ENCODE measurements at regions not wholly inside any gene's neighbourhood (a gene's known extent, or its start where the extent isn't known, plus 50 kb on each side); places are given as distances from the start of the nearest gene placed in this dataset.

DNA sequence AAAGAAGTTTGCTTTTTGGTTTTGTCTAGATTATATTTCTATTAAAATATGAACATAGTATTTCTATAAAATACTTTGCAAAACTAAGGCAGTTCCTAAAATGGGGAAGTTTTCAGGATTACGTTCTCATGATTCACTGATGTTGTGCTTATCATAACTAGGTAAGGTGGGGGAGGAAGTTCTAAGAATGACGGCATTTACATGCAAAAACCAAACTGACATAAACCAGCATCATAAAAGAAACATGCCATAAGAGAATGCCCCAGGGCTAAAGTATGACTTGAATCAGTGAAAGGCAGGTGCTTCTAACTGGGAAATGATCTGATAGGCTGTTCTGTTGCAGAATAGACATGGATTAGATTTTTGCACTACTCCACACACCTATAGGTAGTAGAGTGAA lies 204.7 kb upstream of the JADE1 start:
- Histone ChIP-seq H3K4me1 (peaks cover 9% of the 10 kb centered on the region), H3K4me3 (ENCODE audit: low read depth, low read length) (no peak overlapping the region), H3K36me3 (ENCODE audit: control insufficient read depth, insufficient read depth, low read length) (no peaks in the 10 kb centered on the region), H3K27me3 (replicated peaks; ENCODE audit: control insufficient read depth, insufficient read depth, low read length) (no peaks in the 10 kb centered on the region), H3K9me3 (no peaks in the 10 kb centered on the region)
- Mint-ChIP-seq H3K4me3 (ENCODE audit: unreplicated experiment) (no peak overlapping the region), H3K27me3 (ENCODE audit: insufficient read depth, unreplicated experiment) (no peaks in the 10 kb centered on the region), H3K27ac (ENCODE audit: unreplicated experiment) (no peak overlapping the region), H3K4me1 (ENCODE audit: low read depth, unreplicated experiment) (peaks cover 22% of the 10 kb centered on the region), H3K36me3 (ENCODE audit: insufficient read depth, unreplicated experiment) (no peaks in the 10 kb centered on the region), H3K9me3 (ENCODE audit: unreplicated experiment) (peaks cover 12% of the 10 kb centered on the region)
- no peak for DNase-seq
- intact Hi-C loops (cut with micrococcal nuclease; ENCODE audit: unreplicated experiment), result no loop called here
- TF ChIP-seq, protein P1, sequence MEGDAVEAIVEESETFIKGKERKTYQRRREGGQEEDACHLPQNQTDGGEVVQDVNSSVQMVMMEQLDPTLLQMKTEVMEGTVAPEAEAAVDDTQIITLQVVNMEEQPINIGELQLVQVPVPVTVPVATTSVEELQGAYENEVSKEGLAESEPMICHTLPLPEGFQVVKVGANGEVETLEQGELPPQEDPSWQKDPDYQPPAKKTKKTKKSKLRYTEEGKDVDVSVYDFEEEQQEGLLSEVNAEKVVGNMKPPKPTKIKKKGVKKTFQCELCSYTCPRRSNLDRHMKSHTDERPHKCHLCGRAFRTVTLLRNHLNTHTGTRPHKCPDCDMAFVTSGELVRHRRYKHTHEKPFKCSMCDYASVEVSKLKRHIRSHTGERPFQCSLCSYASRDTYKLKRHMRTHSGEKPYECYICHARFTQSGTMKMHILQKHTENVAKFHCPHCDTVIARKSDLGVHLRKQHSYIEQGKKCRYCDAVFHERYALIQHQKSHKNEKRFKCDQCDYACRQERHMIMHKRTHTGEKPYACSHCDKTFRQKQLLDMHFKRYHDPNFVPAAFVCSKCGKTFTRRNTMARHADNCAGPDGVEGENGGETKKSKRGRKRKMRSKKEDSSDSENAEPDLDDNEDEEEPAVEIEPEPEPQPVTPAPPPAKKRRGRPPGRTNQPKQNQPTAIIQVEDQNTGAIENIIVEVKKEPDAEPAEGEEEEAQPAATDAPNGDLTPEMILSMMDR (IDR thresholded peaks at IDR 0.05; ENCODE audit: insufficient read depth in 1 of 2, low read depth in 1 of 2, low read length in 1 of 2, severe bottlenecking in 1 of 2, unreplicated experiment in 1 of 2), result no peak
- no TSS peak for BruUV-seq (replicated peaks)
- POLR2A ChIA-PET, result no interaction called here
- CTCF ChIA-PET, result no interaction called here

DNA sequence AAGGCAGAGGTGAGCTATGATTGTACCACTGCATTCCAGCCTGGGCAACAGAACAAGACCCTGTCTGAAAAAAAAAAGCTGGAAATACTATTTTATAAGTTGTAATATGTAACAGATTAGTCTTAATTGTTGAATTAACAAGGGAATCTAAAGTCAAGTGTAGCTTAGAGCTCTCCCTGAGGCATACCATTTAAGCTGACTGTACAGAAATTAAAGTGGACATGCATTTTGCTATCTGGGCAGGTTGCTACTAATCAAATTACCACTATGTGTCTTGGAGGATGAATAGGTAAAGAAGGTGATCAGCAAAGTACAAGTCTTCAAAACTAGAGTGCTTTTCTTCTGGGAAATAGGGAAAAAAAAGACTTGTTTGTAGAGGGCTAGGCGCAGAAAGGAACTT lies 205.3 kb upstream of the JADE1 start:
- no peaks in the 10 kb centered on the region for H3K36me3 Mint-ChIP-seq (ENCODE audit: insufficient read depth, unreplicated experiment)
- H3K4me1 Mint-ChIP-seq (ENCODE audit: low read depth, unreplicated experiment), result peaks cover 22% of the 10 kb centered on the region
- no peaks in the 10 kb centered on the region for H3K27me3 Mint-ChIP-seq (ENCODE audit: insufficient read depth, unreplicated experiment)
- ChIA-PET POLR2A (no interaction called here), CTCF (no interaction called here)
- intact Hi-C loops (cut with micrococcal nuclease; ENCODE audit: unreplicated experiment), result no loop called here
- no peaks in the 10 kb centered on the region for H3K36me3 ChIP-seq (ENCODE audit: control insufficient read depth, insufficient read depth, low read length)
- no TSS peak for BruUV-seq (replicated peaks)
- no peak overlapping the region for H3K4me3 ChIP-seq (ENCODE audit: low read depth, low read length)
- H3K4me3 Mint-ChIP-seq (ENCODE audit: unreplicated experiment), result no peak overlapping the region
- no peak overlapping the region for H3K27ac Mint-ChIP-seq (ENCODE audit: unreplicated experiment)
- H3K4me1 ChIP-seq, result peaks cover 9% of the 10 kb centered on the region
- peaks cover 12% of the 10 kb centered on the region for H3K9me3 Mint-ChIP-seq (ENCODE audit: unreplicated experiment)
- DNase-seq, result no peak
- no peaks in the 10 kb centered on the region for H3K27me3 ChIP-seq (replicated peaks; ENCODE audit: control insufficient read depth, insufficient read depth, low read length)
- no peaks in the 10 kb centered on the region for H3K9me3 ChIP-seq
- TF ChIP-seq, protein P1 (IDR thresholded peaks at IDR 0.05; ENCODE audit: insufficient read depth in 1 of 2, low read depth in 1 of 2, low read length in 1 of 2, severe bottlenecking in 1 of 2, unreplicated experiment in 1 of 2), result no peak

DNA sequence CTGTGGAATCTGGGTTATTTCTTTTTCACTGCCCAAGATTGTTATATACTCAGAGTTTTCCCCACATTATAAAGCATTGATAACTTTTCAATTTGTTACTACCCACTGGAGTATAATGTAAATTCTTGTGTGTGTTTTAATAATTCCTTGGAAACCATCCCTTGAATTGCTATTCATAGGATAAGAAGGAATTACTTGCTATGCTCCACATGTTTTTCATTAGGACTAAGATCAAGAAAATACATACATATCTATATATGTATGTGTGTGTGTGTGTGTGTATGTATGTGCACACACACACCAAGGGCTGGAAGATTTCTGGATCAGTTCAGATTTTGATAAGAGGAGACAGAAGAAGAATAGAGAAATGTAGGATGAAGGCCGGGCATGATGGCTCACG lies 206.4 kb upstream of the JADE1 start:
- Histone ChIP-seq H3K4me3 (ENCODE audit: low read depth, low read length) (no peak overlapping the region), H3K27me3 (replicated peaks; ENCODE audit: control insufficient read depth, insufficient read depth, low read length) (no peaks in the 10 kb centered on the region), H3K4me1 (peaks cover 9% of the 10 kb centered on the region), H3K36me3 (ENCODE audit: control insufficient read depth, insufficient read depth, low read length) (no peaks in the 10 kb centered on the region), H3K9me3 (no peaks in the 10 kb centered on the region)
- DNase-seq, result no peak
- no TSS peak for BruUV-seq (replicated peaks)
- Mint-ChIP-seq H3K36me3 (ENCODE audit: insufficient read depth, unreplicated experiment) (no peaks in the 10 kb centered on the region), H3K4me3 (ENCODE audit: unreplicated experiment) (no peak overlapping the region), H3K27me3 (ENCODE audit: insufficient read depth, unreplicated experiment) (no peaks in the 10 kb centered on the region), H3K9me3 (ENCODE audit: unreplicated experiment) (peaks cover 12% of the 10 kb centered on the region), H3K27ac (ENCODE audit: unreplicated experiment) (no peak overlapping the region), H3K4me1 (ENCODE audit: low read depth, unreplicated experiment) (peaks cover 19% of the 10 kb centered on the region)
- CTCF ChIA-PET, result no interaction called here
- intact Hi-C loops (cut with micrococcal nuclease; ENCODE audit: unreplicated experiment), result no loop called here
- POLR2A ChIA-PET, result no interaction called here
- TF ChIP-seq, protein P1 (IDR thresholded peaks at IDR 0.05; ENCODE audit: insufficient read depth in 1 of 2, low read depth in 1 of 2, low read length in 1 of 2, severe bottlenecking in 1 of 2, unreplicated experiment in 1 of 2), result no peak

Measured in Caco-2 (cell line).